Fibroblast of skin of abdomen (primary cell): ENCODE measurements at regions not wholly inside any gene's neighbourhood (a gene's known extent, or its start where the extent isn't known, plus 50 kb on each side); places are given as distances from the start of the nearest gene placed in this dataset.

Experiments used
- DNase-seq: peaks from one replicate; pipeline ENCODE4 v3.0.0-alpha.2; 2013

DNA sequence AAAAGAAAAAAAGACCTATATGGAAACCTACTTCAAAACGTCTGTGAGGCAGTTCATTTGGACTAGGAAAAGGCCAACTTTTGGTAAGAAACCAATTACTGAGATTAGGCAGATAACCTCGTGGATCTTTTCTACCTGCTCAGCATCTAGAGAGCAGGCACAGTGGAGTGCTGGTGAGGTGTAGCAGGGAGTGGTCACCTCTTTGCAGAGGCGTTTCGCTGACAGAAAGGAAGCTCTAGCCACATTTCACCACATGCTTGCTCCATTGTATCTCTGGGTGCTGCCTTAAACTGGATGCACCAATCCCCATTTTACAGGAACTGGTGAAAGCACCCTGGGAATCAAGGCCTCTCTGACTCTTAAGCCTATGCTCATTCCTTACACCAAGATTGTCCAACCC, 360.5 kb downstream of the LIG4 start:
- no peak for DNase-seq

DNA sequence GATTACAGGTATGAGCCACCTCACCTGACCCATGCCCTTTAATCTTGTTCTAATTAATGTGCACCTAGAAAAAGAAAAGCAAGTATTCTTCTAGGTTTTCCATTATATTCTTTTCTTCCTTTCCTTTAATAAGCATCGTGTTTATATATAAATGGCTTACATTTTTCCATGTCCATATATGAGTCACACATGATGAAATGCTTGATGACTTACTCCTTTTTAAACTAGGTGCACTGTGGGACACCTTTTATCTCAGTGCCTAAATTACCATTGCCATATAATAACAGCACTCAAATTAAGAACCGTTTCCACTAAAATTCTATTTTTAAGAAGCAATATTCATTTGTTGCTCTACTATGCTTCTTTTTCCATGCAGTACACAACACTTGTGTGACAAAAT, 363.3 kb downstream of the LIG4 start:
- no peak for DNase-seq

DNA sequence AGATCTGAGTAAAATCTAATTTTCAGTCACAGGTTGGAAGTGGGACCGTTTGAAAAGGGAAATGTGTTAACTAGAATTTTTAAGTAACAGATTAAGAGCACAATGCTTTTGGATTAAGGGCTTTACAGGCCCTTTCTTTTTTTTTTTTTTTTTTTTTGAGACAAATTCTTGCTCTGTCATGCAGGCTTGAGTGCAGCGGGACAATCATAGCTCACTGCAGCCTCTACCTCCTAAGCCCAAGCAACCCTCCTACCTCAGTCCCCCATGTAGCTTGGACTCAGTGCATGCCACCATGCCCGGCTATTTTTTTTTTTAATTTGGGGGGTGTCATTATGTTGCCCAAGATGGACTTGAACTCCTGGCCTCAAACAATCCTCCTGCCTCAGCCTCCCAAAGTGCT, 363.7 kb downstream of the LIG4 start:
- no peak for DNase-seq

DNA sequence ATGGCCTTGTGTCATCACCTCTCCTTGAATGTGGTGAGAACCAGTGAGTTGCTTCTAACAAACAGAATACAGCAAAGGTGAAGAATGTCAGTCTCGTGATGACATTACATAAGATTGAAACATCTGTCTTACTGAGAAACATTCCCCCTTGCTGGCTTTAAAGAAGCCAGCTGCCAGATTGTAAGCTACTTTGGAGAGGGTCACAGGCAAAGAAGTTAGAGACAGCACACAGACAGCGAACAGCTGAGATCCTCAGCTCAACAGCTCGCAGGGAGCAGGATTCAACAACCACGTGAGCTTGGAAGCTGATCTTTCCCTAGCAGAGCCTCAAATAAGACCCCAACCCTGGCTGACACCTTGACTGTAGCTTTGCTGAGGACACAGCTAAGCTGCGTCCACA, 367.9 kb downstream of the LIG4 start:
- DNase-seq, result no peak

DNA sequence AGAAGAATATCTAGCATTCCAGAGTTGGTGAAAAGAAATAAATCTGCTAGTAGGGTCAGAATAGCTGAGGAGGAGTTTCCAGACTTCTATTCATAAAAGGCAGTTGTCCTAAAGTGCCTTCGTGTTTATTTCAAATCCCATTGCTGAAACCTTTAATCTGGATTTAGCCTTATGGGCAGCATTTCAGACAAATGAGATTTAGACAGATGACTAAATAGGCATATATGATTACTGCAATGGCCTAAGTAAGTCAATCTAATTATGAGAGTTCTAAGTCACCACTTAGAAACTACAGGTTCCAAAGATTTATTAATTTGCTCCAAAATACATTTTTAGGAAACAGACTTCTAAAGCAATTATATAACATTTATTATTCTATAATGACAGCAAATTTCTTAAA, 368.7 kb downstream of the LIG4 start:
- no peak for DNase-seq

DNA sequence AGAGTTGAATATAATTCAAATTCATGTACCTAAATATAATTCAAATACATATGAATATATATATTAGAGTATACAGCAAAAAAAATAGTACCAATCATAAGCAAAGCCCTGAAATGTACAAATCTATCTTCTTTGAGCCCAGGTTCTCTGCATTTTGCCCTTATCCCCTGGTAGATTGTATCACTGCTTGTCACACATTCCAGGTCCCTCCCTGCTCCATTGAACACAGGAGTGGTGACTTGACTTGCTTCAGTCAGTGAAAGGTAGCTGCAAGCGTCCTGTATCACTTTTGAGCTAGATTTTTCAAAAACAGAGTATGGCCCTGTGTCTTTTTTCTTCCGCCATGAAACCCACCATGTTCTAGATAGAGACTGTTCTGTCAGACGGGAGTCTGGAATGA, 369.4 kb downstream of the LIG4 start:
- DNase-seq, result no peak

DNA sequence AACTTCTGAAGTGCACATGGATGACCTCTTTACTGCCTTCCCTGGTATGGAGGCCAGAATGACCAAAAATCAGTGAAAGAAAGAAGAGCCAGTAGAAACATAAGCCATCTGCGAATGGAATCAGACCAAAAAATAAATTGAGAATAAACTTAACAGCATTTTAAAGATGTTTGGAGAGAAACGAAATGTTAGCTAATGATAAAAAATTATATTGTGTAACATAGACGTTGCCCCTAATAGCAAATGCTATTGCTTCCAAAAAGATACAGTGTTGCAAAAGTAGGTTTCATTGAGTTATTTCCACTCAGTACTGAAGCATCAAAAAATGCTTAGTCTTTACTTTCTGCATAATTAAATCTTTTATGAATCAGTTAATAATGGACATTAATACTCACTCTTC, 371.7 kb downstream of the LIG4 start:
- DNase-seq, result no peak

DNA sequence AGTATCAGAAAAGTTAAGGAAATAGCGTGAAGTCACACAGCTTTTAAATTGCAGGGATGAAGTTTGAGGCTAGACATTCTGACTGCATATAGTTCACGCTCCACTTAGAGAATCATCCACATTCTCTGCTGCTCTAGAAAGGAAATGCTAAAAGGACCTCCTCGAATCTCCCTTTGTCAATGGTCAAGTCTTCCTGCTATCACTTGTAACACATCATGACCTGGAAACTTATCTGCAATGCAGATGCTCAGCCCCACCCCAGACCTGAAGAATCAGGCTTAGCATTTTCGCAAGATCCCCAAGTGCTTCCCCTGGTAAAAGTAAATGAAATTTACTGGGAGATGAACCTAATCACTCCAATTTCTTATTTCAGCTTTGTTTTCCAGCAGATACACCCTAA, 372.1 kb downstream of the LIG4 start:
- DNase-seq, result no peak

DNA sequence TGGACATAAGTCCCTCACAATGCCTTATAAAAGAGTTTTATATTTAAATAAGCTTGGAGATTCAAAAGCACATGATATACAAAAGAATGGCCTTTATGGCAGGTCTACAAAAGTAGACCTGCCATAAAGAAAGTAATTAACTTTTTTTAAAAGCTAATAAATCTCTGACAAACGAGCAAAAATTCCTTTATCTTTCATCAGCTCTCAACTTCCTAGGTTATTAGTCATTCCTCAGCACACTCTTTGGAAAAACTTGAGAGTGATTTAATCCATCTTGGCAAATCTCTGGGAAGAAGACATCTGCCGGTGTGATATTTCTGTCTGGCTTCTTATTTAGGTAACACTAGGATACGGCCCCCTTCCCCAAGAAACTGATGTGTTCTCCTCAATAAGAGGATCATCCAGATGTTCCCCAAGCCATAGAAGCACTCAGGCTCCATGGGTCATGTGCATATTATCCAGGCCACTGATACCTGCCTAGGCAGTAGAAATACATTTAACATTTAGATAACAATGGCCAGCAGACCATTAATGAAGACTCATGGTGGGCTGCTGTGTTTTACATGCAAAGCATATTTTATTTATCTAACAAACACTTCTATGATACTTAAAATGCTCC, 372.7 kb downstream of the LIG4 start:
- DNase-seq, result peak; percentile 48

DNA sequence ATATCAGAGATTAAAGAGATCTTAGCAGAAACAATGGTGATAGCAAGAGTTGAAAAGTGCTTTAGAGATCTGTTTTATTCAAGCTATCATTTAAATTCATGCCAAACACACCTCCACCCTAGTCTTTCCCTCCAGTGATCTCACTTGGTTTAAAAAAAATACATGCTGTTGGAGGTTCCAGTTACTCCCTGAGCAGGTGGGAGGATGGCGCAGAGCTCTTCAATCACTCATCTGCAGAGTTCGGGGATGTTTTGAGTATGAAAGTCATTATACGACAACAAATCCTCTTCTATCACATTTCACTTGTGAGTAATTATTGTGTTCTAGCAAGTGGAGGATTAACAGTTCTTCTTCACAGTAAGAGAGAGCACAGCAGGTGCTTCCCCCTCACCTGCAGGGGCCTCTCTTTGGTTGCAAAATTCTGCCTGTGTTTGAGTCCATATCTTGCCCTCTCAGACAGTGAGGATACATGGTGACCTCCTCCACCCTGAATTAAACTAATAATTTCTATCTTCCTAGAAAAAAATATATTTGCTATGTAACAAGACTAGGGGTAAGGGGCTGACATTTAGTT, 376.7 kb downstream of the LIG4 start:
- DNase-seq, result no peak

DNA sequence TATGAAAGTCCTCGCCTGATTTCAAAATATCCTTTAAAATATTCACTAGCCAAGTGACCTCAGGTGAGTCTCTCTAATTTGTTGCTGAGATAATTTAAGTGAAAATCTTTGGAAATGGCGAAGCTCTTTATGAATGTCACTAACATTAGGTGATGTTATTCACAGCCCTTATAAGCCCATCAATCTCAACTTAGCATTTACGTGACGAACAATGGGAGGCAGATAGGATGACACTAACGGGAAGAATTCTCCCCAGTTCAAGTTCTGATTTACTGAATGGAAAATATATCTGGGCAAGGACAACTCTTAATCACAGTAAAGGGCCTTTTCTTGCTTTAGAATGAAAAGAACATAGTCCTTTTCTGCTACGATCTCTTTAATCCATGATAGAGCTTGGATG, 378.7 kb downstream of the LIG4 start:
- DNase-seq, result no peak

DNA sequence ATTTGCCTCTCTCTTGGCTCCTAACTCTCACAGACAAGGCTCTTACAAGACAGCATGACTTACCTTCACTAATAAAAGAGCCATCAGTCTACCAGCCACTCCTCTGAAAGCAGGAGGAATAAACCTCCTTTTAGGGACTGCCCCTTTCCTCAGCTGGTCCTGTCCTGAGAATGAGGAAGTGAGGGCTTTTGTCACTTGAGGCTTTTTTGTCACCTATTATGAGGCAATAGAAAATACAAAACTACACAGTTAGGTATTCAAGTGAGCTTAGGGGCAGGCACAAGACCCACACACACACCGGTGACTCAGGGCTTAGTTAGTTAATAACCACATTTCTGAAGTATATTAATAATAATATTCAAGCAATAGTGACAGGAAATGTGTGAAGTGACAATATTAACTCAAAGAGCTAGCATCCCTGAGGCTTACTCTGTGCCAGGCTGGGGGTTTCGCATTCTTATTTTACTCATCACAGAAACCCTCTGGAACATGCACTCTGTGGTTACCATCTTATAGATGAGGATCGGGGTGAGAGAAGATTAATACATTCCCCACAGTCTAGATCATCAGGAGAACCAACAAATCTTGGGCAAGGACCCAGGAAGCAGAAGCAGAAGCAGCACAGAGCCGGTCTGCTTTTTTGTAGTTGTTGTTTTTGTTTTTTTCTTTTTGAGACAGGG, 379.9 kb downstream of the LIG4 start:
- DNase-seq, result peak; percentile 63

DNA sequence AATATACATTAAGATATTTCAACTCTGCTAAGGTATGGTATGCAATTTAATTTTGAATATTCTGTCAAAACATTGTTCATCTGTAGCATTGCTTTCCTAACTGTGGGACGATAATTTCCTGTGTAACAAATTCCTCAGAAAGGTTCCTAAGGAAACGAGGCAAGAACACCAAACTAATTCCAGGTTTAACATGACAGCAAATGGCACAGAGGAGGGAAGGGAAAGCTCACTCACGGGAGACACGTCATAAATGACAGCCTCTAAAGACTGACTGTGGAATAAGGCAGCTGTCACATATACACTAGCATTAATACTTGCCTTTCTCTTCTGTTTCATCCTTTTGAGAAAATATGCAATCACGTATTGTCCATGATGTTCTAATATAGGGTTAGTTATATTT, 380.6 kb downstream of the LIG4 start:
- no peak for DNase-seq

DNA sequence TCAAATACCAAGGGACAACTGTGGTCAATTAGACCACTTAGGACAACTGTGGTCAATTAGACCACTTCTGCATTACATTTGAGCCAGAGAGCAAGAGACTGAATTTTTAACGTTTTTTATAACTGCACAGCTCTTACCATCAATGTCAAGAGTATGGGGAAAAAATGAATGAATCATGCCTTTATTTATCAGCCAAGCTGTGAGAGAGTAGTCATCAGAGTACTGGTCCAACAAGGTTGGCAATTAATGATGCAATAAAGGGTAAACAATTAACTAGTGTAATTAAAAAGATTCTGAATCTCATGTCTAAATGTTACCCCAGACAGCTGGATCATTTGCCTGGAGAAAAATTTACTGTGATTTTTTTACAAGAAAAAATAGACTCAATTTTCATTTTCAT, 381.1 kb downstream of the LIG4 start:
- no peak for DNase-seq

DNA sequence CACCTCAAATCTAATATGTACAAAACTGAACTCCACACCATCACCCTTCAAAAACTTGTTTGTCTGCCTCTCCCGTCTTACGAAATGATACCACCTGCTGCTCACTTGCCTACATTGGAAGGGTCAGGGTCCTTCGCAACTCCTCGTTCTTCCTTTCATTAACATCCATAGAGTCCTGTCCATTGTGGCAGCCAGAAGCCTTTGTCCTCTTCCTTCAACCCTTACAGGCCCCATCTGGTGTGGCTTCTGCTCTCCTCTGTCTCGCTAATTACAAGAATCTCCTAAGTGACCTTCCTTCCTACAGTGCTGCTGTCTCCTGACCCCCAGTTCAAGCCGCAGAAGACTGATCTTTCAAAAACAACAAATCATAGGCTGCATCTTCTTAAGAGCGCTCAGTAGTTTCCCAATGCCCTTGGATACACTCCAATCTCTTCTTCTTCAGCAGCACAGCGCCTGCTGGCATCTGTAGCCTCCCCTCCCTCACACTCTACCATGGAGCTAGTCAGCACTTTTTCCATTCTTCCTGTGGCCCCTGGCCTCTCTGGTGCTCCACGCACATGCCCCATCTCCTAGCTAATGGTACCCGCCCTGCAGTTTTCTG, 382.7 kb downstream of the LIG4 start:
- DNase-seq, result no peak

DNA sequence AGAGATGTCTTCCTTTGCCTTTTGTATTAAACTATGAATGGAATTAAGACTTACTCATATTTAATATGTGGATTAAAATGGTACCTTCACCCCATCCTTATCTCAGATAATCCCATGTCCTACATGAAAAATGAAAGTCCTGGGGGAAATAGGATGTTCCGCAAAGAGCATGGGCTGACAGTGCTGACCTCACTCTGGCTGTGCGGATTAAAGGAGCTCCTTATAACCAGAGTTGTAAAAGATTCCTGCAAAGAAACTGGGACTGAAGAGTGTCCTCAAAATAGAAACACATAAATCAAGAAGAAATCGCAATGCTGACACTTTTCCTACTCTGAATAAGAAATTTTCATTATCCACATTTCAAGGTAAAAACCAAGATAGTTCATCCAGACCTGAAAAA, 384.5 kb downstream of the LIG4 start:
- no peak for DNase-seq

DNA sequence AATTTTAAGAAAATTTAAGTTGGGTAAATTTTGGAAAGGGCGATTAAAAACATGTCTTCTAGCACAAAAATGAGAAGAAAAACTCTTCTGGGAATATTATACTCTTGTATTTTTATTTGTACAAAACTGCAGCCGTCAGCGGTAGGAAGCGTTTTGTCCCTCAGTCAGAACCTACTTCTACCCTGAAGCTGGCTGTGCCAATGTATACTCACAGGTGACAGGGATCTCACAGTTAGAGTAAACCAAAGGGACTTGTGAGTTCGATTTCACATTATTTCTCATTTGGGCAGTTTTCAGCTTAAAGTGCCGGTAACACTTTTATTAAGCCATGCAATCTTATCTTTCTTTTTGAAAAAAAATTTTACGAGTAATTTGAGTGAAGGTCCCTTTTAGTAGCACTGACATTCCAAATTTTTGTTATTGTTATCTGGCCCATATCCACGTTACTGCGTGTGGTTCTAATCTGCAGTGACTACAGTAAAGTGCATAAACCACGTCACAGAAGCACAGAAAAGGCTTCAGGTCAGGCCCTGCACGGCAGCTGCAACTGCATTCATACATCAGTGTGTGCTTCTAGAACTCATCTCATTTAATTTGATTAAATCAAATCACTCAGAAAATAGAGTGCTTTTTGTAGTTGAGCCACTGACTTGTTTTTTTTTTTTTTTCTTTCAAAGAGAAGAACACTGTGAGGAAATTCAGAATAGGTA, 387.3 kb downstream of the LIG4 start:
- no peak for DNase-seq

DNA sequence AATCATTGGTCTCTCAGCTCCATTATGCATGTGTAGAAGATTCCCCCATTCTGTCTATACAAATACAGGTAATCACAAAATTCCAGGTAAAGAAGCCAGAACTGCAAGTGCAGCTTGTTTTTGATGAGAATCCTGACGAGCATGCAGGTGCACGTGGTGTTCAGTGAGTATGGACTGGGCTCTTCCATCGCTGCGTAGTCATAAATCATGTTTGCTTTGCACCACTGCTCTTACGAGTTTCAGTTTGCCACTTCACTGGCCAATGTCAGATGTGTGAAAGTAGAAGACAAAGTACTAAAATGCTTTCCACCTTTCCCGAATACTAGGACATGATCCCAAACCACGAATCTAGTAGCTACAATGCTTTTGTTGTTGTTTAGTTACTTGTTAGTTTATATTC, 390.7 kb downstream of the LIG4 start:
- DNase-seq, result no peak

DNA sequence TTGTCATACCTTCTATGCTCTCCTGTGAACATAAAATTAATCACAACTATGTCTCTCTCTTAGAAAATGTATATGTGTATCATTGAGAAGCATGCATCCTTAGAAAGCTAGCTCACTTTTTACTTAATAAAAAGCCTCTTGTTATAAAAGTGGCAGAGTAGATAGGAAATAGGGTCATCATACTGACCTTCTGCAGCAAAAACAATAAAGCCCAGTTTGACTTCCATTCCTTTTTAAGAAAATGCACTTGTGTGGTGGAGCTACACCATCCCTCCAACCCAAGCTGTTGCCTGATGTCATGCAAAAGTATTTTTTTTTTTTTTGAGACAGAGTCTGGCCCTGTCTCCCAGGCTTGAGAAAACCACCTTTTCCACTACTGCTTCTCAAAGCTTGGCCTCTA, 393.3 kb downstream of the LIG4 start:
- no peak for DNase-seq

DNA sequence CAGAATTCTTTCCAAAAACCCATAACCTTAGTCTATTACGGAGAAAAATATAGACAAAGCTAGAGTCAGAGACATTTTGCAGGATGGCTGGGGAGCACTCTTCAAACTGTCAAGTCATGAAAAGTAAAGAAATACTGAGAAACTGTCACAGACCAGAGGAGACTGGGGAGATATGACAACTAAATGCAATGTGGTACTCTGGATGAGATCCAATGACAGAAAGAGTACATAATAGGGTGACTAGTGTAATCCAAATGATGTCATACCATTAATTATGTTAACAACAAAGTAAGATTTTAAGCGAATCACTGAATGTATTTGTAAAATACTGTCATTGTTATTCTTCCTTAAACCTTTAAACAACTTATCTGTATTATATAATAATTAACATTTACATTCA, 393.8 kb downstream of the LIG4 start:
- DNase-seq, result no peak

DNA sequence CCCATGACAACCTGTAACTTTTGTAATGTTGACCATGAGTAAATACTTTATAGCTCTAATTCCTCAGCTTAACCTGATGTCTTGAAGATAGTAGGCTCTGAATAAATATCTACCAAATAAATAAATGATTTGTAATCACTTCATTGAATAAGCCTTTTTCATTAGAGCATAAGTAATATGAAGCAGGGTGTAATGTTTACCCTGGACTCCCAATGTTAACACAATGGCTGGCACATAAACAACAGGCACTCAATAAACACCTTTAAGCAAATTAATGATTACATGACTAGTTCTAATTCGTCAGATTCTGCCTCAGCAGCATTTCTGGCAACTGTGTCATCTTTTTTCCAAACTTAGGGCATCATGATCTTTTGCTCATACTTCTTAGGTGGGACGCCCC, 396.3 kb downstream of the LIG4 start:
- no peak for DNase-seq

DNA sequence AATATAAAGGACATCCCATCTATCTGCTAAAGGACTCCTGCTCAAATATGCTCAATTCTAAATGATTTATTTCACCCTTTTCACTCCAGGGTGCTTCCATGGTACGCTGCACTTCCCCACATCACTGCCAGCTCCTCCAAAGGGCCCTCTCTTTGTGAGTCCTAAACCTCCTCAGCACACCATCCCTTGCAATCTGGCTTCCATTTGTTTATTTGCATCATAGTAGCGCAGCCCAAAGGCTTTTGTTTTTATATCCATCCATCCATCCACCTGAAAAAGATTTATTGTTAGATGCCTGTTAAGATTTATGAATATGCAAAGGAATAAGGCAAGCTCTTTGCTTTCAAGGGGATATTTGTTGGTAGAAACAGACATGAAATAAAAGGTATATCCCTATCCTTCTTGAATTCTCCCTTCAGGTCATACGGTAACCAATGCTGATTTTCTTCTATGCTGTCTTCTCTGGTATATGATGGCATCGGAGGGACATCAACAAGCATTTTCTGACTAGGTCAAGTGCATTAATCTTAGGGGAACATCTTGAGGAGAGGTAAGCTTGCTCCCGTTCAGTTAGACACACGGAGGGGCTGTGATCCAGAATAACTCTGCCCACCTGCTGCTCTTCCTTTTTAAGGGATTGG, 397.6 kb downstream of the LIG4 start:
- no peak for DNase-seq

DNA sequence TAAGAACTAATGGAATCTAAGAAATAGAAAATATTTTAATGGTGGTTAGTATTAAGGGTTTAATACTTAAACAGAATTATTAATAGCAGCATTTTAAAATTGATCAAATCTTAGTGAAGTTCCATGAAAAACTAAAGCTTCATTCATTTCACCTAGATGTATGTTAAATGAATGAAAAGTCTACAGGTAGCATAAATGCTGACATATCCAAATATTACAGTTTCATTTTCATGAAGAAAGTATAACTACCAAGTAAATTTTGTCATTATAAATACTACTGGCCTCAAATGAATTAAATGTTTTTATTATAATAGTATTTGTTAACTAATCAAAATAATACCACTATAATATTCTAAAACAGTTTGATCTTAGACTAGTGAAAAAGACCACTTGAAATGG, 403.3 kb downstream of the LIG4 start:
- no peak for DNase-seq
